Ovary (tissue), 3 donors: ENCODE measurements at regions not wholly inside any gene's neighbourhood (a gene's known extent, or its start where the extent isn't known, plus 50 kb on each side); places are given as distances from the start of the nearest gene placed in this dataset.

Source experiments
- EP300 ChIP-seq: sonication (generic); formaldehyde crosslinking; IDR thresholded peaks from one replicate; pipeline ENCODE4 v1.6.1; 2017; ENCODE audit warnings: antibody characterized with exemption
- POLR2A ChIP-seq: fragments of 450-650 bp; IDR thresholded peaks from one replicate; pipeline ENCODE4 v1.6.1; 2017; ENCODE audit warnings: antibody characterized with exemption, mild to moderate bottlenecking, moderate library complexity
- TF ChIP-seq, protein P1 (sequence below), 3 donors: fragments of 450-650 bp in 2 of 3; fragments of 200-600 bp in 1 of 3; IDR thresholded peaks; one replicate each; pipeline versions ENCODE4 v1.5.1 to v1.8.0; 2016 to 2022; ENCODE audit warnings: antibody characterized with exemption in 3 of 3, mild to moderate bottlenecking in 1 of 3
- donor health status: DM: no; HTN: no; CAD: no.

DNA sequence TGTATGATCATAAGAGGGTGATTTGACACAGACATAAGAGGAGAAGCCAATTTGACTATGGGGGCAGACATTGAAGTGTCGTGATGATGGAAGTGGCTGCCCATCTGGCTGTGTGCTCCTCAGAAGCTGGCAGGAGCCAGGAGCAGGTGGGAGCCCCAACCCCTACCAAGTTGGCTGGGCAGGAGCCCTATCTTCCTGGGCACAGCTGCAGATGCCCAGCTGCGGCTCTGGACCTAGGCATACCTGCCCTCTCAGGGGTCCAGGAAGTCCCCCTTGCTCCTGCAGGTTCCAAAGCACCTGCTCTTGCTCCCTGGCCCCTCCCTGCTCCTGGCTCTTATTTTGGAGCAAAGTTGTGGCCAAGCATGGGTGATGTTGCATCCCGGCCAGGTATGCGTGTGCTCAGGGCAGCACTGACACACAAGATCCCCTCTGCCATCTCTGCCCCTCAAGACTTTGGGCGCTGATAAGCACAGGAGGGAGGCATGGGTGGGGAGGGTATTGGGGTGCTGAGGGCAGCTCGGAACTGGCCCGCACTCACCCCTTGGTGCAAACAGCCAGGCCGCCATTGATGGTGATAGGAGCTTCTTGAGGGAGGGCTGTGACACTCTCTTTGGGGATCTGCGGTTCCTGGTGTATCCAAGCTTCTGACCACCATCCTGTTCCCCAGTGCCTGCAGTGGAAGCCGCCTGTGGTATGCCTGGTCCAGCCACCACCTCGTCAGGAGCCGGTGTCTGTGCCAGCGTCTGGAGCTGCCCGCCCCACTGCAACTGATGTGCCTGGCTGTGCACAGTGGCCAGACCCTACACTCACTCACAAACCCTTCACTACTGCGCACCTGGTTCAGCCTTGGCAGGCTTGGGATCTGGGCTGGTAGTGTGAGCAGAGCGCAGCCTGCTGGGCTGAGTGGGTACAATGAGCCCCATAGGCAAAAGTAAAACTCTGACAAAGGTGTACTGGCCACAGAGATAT is 230.9 kb downstream of the CDH9 start:
- TF ChIP-seq, protein P1, sequence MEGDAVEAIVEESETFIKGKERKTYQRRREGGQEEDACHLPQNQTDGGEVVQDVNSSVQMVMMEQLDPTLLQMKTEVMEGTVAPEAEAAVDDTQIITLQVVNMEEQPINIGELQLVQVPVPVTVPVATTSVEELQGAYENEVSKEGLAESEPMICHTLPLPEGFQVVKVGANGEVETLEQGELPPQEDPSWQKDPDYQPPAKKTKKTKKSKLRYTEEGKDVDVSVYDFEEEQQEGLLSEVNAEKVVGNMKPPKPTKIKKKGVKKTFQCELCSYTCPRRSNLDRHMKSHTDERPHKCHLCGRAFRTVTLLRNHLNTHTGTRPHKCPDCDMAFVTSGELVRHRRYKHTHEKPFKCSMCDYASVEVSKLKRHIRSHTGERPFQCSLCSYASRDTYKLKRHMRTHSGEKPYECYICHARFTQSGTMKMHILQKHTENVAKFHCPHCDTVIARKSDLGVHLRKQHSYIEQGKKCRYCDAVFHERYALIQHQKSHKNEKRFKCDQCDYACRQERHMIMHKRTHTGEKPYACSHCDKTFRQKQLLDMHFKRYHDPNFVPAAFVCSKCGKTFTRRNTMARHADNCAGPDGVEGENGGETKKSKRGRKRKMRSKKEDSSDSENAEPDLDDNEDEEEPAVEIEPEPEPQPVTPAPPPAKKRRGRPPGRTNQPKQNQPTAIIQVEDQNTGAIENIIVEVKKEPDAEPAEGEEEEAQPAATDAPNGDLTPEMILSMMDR (IDR thresholded peaks at IDR 0.05), result no peak
- TF ChIP-seq POLR2A, result no peak
- TF ChIP-seq EP300, result no peak
